ENCODE measurements at regions not wholly inside any gene's neighbourhood (a gene's known extent, or its start where the extent isn't known, plus 50 kb on each side); places are given as distances from the start of the nearest gene placed in this dataset.

DNA sequence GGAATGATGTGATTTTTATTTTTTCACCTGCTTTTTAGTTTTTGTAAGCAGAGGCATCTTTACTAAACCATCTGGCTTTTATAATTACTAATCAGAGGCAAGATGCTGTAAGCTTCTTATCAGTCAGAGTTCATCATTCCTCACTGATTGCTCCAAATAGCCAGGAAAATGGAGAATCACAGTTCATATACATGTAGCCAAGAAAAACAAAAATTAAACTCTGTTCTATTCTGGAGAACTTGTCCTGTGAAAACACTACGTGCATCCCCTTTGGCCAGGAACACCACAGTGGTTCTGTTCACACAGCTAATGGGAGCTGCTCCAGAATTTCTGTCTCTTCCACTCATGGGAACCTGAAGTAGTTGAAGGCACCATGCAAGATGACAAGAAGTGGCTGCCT, 725.5 kb upstream of the CHRM3 start:
- no peaks in the 10 kb centered on the region for H3F3A ChIP-seq (ENCODE audit: low read depth)
- TF ChIP-seq EZH2phosphoT487 (IDR thresholded peaks at IDR 0.05; ENCODE audit: borderline replicate concordance), result no peak
- TF ChIP-seq, protein P1, sequence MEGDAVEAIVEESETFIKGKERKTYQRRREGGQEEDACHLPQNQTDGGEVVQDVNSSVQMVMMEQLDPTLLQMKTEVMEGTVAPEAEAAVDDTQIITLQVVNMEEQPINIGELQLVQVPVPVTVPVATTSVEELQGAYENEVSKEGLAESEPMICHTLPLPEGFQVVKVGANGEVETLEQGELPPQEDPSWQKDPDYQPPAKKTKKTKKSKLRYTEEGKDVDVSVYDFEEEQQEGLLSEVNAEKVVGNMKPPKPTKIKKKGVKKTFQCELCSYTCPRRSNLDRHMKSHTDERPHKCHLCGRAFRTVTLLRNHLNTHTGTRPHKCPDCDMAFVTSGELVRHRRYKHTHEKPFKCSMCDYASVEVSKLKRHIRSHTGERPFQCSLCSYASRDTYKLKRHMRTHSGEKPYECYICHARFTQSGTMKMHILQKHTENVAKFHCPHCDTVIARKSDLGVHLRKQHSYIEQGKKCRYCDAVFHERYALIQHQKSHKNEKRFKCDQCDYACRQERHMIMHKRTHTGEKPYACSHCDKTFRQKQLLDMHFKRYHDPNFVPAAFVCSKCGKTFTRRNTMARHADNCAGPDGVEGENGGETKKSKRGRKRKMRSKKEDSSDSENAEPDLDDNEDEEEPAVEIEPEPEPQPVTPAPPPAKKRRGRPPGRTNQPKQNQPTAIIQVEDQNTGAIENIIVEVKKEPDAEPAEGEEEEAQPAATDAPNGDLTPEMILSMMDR (conservative IDR thresholded peaks at IDR 0.05; ENCODE audit: low read length), result no peak
- H3K4me1 ChIP-seq (ENCODE audit: insufficient read depth, low read length, poor library complexity, severe bottlenecking), result no peaks in the 10 kb centered on the region
- H3K9me2 ChIP-seq (replicated peaks; ENCODE audit: low read depth, low read length), result no peaks in the 10 kb centered on the region
- H3K9me3 ChIP-seq (ENCODE audit: insufficient read depth, low read depth, low read length), result no peaks in the 10 kb centered on the region
- H3K79me2 ChIP-seq (ENCODE audit: insufficient read depth, low read length), result no peaks in the 10 kb centered on the region
- H4K20me1 ChIP-seq (ENCODE audit: insufficient read depth, low read length, poor library complexity, severe bottlenecking), result no peaks in the 10 kb centered on the region
- no peak overlapping the region for H3K4me3 ChIP-seq (ENCODE audit: low read length, poor library complexity, severe bottlenecking)
- H3K4me2 ChIP-seq (ENCODE audit: low read depth, low read length, poor library complexity, severe bottlenecking), result no peak overlapping the region
- no peaks in the 10 kb centered on the region for H3K36me3 ChIP-seq (ENCODE audit: insufficient read depth, low read length)
- no peak overlapping the region for H3K9ac ChIP-seq (ENCODE audit: low read depth, low read length, poor library complexity, severe bottlenecking)
- no peaks in the 10 kb centered on the region for H3K27me3 ChIP-seq (ENCODE audit: insufficient read depth, low read length, poor library complexity, severe bottlenecking)
- H2AFZ ChIP-seq (ENCODE audit: low read length), result no peak overlapping the region

DNA sequence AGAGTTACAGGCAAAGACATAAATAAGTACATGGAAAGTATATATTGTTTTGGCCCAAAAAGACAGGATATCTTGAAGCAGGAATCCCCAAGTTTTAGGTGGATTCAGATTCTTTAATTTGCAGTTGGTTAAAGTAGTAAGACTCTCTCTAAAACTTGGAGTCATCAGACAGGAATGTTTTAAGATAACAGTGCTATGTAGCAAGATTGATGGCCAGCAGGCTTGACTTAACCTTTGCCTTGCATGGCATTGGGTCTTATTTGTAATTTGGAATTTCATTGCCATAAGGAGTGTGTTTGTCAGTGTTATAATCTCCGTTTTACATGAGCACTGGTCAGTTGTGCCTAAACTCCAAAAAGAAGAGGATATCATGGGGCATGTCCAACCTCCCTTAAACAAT, 727.6 kb upstream of the CHRM3 start:
- no peaks in the 10 kb centered on the region for H3F3A ChIP-seq (ENCODE audit: low read depth)
- no peaks in the 10 kb centered on the region for H3K9me3 ChIP-seq (ENCODE audit: insufficient read depth, low read depth, low read length)
- H3K4me1 ChIP-seq (ENCODE audit: insufficient read depth, low read length, poor library complexity, severe bottlenecking), result no peaks in the 10 kb centered on the region
- H3K79me2 ChIP-seq (ENCODE audit: insufficient read depth, low read length), result no peaks in the 10 kb centered on the region
- no peak overlapping the region for H3K4me2 ChIP-seq (ENCODE audit: low read depth, low read length, poor library complexity, severe bottlenecking)
- H2AFZ ChIP-seq (ENCODE audit: low read length), result no peak overlapping the region
- no peak overlapping the region for H3K9ac ChIP-seq (ENCODE audit: low read depth, low read length, poor library complexity, severe bottlenecking)
- H3K36me3 ChIP-seq (ENCODE audit: insufficient read depth, low read length), result no peaks in the 10 kb centered on the region
- no peak overlapping the region for H3K4me3 ChIP-seq (ENCODE audit: low read length, poor library complexity, severe bottlenecking)
- H3K9me2 ChIP-seq (replicated peaks; ENCODE audit: low read depth, low read length), result no peaks in the 10 kb centered on the region
- no peaks in the 10 kb centered on the region for H3K27me3 ChIP-seq (ENCODE audit: insufficient read depth, low read length, poor library complexity, severe bottlenecking)
- no peak for TF ChIP-seq EZH2phosphoT487 (IDR thresholded peaks at IDR 0.05; ENCODE audit: borderline replicate concordance)
- TF ChIP-seq, protein P1 (conservative IDR thresholded peaks at IDR 0.05; ENCODE audit: low read length), result no peak
- no peaks in the 10 kb centered on the region for H4K20me1 ChIP-seq (ENCODE audit: insufficient read depth, low read length, poor library complexity, severe bottlenecking)

DNA sequence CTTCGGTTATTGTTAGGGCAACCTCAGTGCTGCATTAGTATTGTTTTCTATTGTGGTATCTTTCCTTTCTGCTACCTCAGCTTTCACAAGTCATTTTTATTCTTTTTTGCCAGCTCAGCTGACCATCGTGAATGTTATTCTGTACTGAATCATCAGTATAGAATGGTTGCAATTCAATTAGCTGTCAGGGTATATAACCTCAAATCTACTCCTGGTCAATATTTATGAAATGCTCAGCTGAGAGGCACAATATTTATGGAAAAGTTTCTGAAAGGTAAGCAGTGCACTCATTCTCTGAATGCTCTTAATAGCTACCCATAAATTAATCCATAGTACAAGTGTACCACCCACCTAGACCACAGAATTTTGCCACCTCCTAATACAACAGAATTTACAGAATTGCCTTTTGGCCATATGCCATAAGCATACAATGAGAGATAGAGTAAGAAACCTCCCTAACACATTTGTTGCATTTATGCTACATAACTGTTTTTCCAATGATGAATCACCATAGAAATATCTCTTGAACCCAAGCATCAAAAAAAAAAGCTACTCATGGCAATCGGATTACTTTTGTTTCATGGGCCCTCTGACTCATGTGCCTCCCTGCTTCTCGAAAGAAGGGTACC, 732.6 kb upstream of the CHRM3 start:
- H3K27me3 ChIP-seq (ENCODE audit: insufficient read depth, low read length, poor library complexity, severe bottlenecking), result no peaks in the 10 kb centered on the region
- H3K4me1 ChIP-seq (ENCODE audit: insufficient read depth, low read length, poor library complexity, severe bottlenecking), result no peaks in the 10 kb centered on the region
- no peaks in the 10 kb centered on the region for H4K20me1 ChIP-seq (ENCODE audit: insufficient read depth, low read length, poor library complexity, severe bottlenecking)
- H3K4me3 ChIP-seq (ENCODE audit: low read length, poor library complexity, severe bottlenecking), result no peak overlapping the region
- H3F3A ChIP-seq (ENCODE audit: low read depth), result no peaks in the 10 kb centered on the region
- H3K9ac ChIP-seq (ENCODE audit: low read depth, low read length, poor library complexity, severe bottlenecking), result no peak overlapping the region
- no peaks in the 10 kb centered on the region for H3K79me2 ChIP-seq (ENCODE audit: insufficient read depth, low read length)
- H3K9me3 ChIP-seq (ENCODE audit: insufficient read depth, low read depth, low read length), result no peaks in the 10 kb centered on the region
- TF ChIP-seq EZH2phosphoT487 (IDR thresholded peaks at IDR 0.05; ENCODE audit: borderline replicate concordance), result no peak
- TF ChIP-seq, protein P1 (conservative IDR thresholded peaks at IDR 0.05; ENCODE audit: low read length), result no peak
- no peaks in the 10 kb centered on the region for H3K36me3 ChIP-seq (ENCODE audit: insufficient read depth, low read length)
- H3K9me2 ChIP-seq (replicated peaks; ENCODE audit: low read depth, low read length), result no peaks in the 10 kb centered on the region
- H3K4me2 ChIP-seq (ENCODE audit: low read depth, low read length, poor library complexity, severe bottlenecking), result no peak overlapping the region
- H2AFZ ChIP-seq (ENCODE audit: low read length), result no peak overlapping the region
